Erythroblast (primary cell): ENCODE measurements at regions not wholly inside any gene's neighbourhood (a gene's known extent, or its start where the extent isn't known, plus 50 kb on each side); places are given as distances from the start of the nearest gene placed in this dataset.

Experiments used
- DNase-seq, 2 experiments: peaks; one replicate each; lab custom pipeline; 2025; lab: John Stamatoyannopoulos, UW
- GATA1 ChIP-seq: IDR thresholded peaks from 2 replicates; pipeline ENCODE4 v1.6.1; 2011; ENCODE audit warnings: low read depth, mild to moderate bottlenecking, control low read depth, low read length, moderate library complexity
- POLR2A ChIP-seq: IDR thresholded peaks from 2 replicates; pipeline ENCODE4 v1.6.1; 2011; ENCODE audit warnings: mild to moderate bottlenecking, low read length

- no peak for DNase-seq
- no peak for TF ChIP-seq POLR2A
- no peak for TF ChIP-seq GATA1
Measured at GRCh38 chr9:135209852-135210251, 122.4 kb downstream of the OLFM1 start.

DNA sequence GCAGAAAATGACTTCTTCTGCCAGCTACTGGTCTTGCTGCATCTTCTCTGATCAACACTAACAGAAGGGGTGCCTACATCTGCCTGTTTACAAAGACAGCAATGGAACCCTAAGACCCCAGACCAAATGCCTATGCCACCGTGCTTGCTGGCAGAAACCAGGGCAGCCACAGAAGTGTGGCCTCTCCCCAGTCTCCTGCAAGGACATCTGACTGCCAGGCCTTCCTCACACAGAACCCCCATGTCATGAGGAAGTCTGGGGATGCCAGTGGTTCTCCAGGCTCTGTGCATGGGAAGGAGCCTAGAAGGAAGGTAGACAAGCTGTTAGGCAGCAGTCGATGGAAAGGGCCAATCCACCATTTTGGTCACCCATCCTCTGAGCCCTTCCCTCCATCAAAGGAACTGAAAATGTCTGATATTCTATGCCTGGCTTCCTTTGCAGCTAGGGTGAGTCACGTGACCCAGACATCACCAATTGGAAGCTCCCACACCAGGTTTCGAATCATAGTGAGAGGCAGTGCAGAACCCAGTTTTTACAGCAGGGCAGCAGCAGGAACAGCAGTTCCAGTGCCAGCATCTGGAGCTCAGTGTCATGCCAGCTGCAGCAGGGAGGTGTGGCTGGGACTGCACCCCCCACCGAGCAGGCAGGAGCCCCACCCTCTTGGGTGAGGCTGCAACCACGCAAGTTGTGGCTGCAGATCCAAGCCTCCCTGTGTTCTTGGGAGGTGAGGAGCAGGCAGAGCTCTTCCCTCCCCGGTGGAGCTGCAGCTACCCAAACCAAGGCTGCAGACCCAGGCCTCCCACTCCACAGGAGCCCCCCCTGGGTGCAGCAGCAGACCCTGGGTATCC lies 123.4 kb downstream of the OLFM1 start:
- TF ChIP-seq POLR2A = no peak
- no peak for TF ChIP-seq GATA1
- no peak for DNase-seq

- no peak for TF ChIP-seq GATA1
- no peak for TF ChIP-seq POLR2A
- DNase-seq = no peak
Measured at GRCh38 chr9:135211524-135211890, 124.0 kb downstream of the OLFM1 start.

DNA sequence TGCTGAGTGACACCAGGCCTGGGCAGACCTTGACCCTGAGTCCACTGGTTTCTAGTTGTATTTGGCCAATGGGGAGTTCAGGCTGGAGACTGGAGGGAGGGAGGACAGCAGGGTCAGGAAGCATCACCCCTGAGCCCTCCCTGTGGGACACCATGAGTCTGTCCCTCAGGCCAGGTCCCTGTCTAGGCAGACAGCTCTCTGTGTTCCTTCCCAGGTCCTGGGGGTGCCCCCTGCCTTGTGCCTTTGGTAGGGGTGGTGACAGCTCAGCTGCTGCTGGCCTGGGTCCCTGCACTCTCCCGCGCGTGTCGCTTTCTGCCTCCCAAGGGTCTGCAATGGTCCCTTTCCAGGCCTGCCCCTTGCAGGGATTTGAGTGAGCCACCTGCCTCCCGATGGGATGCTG lies 125.5 kb downstream of the OLFM1 start:
- DNase-seq = no peak
- no peak for TF ChIP-seq GATA1
- TF ChIP-seq POLR2A = no peak

DNA sequence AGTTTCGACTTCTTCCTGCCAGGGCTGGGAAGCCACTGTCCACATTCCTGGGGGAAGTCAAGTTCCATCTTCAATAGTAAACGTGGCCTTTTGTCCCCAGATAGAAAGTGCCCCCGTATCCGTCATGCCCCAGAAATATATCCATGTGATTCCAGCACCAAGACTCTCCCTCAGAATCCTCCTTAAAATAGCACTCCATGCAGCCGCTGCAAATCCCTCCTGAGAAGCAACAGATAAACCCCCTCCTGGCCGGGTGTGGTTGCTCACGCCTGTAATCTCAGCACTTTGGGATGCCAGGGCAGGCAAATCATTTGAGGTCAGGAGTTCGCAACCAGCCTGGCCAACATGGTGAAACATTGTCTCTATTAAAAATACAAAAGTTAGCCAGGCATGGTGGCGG lies 126.1 kb downstream of the OLFM1 start:
- TF ChIP-seq POLR2A (no peak), GATA1 (no peak)
- DNase-seq = no peak

GRCh38 chr9:135214054-135214640 lies 126.7 kb downstream of the OLFM1 start:
- TF ChIP-seq GATA1 (no peak), POLR2A (no peak)
- DNase-seq = no peak

- TF ChIP-seq POLR2A (no peak), GATA1 (no peak)
- DNase-seq = no peak
Measured at GRCh38 chr9:135214706-135215105, 127.2 kb downstream of the OLFM1 start.

DNA sequence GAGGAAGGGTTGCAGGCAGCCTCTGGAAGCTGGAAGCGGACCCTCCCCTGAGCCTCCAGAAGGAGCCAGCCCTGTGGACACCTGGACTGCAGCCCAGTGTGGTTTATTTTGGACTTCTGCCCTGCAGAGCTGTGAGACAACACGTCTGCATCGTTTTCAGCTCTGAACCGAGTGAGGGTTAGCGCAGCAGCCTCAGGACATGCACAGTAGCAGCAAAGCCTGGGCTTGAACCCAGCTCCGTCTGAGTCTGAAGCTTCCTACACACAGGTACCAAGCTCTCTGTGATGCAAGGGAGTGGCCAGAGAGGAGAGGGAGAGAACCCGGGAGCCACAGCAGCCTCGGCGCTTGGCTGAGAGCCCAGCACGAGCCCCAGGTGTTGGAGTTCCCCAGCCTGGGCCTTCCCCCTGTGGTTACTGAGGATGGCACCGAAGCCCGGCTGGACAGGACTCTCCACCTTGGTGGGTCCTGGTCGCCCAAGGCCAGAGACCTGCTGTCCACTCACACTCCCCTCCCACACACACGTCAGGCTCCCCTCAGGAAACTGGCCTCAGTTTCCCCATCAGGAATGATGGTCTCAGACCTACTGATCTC lies 128.2 kb downstream of the OLFM1 start:
- DNase-seq = no peak
- TF ChIP-seq GATA1 = no peak
- TF ChIP-seq POLR2A = no peak

DNA sequence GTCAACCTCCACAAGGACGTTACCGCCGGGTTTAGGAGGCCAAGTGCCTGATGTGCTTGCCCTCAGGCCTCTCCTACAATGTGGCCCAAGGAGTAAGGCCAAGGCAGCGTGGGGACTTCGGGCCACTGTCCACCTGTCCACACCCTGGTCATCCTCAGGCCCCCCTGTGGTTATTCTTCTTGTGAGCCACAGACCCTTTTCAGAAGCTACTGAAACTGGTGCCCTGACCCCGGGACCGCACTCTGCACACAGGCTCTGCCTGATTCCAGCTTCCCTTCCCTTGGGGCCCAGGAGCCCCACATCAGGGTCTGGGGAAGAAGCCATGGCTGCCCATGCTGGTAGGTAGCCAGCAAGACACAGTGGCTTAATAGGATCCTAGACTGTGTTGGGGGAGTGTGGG lies 128.8 kb downstream of the OLFM1 start:
- no peak for TF ChIP-seq POLR2A
- TF ChIP-seq GATA1 = no peak
- no peak for DNase-seq

- no peak for DNase-seq
- TF ChIP-seq GATA1 = no peak
- no peak for TF ChIP-seq POLR2A
Measured at GRCh38 chr9:135216791-135217441, 129.4 kb downstream of the OLFM1 start.

- TF ChIP-seq POLR2A (no peak), GATA1 (no peak)
- no peak for DNase-seq
Measured at GRCh38 chr9:135217836-135218235, 130.4 kb downstream of the OLFM1 start.

DNA sequence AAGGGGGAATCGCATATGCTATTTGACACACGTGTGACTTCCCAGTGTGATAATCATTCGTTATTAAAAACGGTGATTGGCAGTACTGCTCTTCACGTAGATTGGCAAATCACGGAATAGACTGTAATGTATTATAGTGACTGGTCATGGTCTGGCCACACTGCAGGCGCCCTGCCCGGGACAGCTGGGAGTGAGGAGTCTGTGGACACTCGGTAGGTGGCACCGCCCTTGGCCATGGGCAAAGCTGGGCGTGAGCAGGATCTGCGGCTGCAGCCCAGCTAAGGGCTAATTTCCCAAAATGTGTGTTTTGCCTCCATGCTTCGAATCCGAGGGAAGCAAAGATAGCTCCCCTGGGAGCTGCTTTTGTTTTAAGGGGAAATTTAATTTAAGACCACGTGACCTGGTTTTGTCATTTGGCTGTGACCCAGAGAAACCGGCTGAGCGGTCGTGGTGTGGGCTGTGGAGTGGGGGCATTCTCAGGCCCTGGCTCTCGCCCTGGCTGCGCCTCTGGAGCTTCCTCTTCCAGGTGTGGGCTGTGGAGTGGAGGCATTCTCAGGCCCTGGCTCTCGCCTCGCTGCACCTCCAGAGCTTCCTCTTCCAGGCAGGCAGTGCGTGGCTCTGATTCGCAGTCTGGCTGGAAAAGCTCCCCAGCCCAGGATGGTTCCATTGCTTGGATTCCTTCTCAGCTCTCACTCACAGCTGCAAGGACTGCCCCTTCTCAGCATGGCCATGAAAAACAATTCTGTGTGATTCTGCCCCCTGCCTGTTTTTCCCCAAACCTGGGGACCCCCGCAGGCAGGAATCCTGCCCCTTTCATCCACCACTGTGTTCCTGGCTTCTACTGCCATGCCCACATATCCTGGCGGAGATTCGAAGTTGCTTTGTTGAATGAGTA lies 131.1 kb downstream of the OLFM1 start:
- no peak for DNase-seq
- TF ChIP-seq GATA1 = no peak

DNA sequence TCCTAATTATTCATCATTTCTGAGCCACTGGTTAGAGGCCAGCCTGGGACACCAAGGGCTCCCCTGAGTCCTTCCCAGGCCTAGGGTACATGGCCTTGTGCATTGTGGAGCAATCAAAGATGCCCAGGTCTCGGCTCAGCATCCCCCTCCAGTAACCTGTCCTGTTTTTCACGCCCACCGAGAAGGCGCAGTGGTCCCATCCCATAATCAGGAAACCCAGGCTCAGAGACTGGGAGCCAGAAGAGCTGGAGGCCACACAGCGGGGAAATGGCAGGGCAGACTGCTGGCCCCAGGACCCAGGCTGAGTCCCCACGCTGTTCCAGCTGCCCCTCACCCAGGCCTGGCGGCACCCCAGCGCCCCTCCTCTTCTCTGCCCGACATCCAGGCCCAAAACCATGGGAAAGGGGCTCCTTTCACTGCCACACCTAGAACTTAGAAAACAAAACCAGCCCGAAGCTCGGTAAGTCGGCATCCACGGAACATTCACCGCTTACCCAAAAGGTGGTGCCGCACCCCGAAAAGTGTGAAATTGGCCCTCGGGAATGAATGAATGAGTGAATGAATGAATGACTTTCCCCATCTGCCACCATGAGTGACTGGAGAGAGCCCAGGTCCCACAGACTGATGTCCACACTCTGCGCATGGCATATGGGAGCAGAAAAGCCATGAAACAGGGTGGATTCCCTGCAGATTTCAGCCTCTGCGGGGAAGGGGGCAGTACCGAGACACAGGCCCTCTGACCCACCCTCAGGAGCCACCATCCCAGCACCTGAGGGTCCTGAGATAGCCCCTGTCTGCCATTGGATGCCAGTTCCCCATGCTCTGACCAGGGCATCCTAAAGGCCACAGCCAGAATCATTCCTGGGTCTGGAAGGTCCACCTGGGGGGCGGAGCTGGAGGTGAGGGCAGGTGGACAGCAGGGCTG lies 132.5 kb downstream of the OLFM1 start:
- TF ChIP-seq GATA1 = no peak
- TF ChIP-seq POLR2A = no peak
- DNase-seq = no peak
